NOMO-1 treated with dmso at 0.1 percent for 144 hours (cell line): ENCODE measurements at regions not wholly inside any gene's neighbourhood (a gene's known extent, or its start where the extent isn't known, plus 50 kb on each side); places are given as distances from the start of the nearest gene placed in this dataset.
"Not testable (repeated sequence)": the region's sequence is repeated elsewhere in the genome, so short reads cannot be mapped to it uniquely, and the experiment has no call there.

Experiments used
- DNase-seq: peaks from one replicate; lab custom pipeline; 2025; ENCODE audit not compliant: unreplicated experiment; lab: John Stamatoyannopoulos, UW

GRCh38 chr7:23931633-23932032, 221.6 kb downstream of the STK31 start:
- DNase-seq, result no peak

GRCh38 chr7:23938215-23938614, 228.2 kb downstream of the STK31 start:
- no peak for DNase-seq

- DNase-seq, result no peak
Measured at GRCh38 chr7:23938937-23939552, 229.0 kb downstream of the STK31 start.

GRCh38 chr7:23939747-23940146, 229.7 kb downstream of the STK31 start:
- DNase-seq, result not testable (repeated sequence)

GRCh38 chr7:23941551-23941950, 231.5 kb downstream of the STK31 start:
- no peak for DNase-seq

- no peak for DNase-seq
Measured at GRCh38 chr7:23942032-23942431, 232.0 kb downstream of the STK31 start.

GRCh38 chr7:23944131-23944530, 234.1 kb downstream of the STK31 start:
- DNase-seq, result no peak

- no peak for DNase-seq
Measured at GRCh38 chr7:23945472-23945871, 235.5 kb downstream of the STK31 start.

- DNase-seq, result no peak
Measured at GRCh38 chr7:23955145-23955544, 245.1 kb downstream of the STK31 start.

- no peak for DNase-seq
Measured at GRCh38 chr7:23955600-23956149, 245.7 kb downstream of the STK31 start.

GRCh38 chr7:23956772-23957576, 247.0 kb downstream of the STK31 start:
- DNase-seq, result no peak

GRCh38 chr7:23959821-23960220, 249.8 kb downstream of the STK31 start:
- no peak for DNase-seq

- no peak for DNase-seq
Measured at GRCh38 chr7:23960361-23960760, 250.3 kb downstream of the STK31 start.

GRCh38 chr7:23963461-23964165, 253.6 kb downstream of the STK31 start:
- DNase-seq, result no peak

GRCh38 chr7:23964715-23965114, 254.7 kb downstream of the STK31 start:
- DNase-seq, result no peak

GRCh38 chr7:23965296-23965695, 255.3 kb downstream of the STK31 start:
- DNase-seq, result no peak

GRCh38 chr7:23966941-23967340, 256.9 kb downstream of the STK31 start:
- DNase-seq, result no peak

GRCh38 chr7:23967949-23968599, 258.1 kb downstream of the STK31 start:
- DNase-seq, result no peak

- no peak for DNase-seq
Measured at GRCh38 chr7:23968791-23969190, 258.8 kb downstream of the STK31 start.

- DNase-seq, result no peak
Measured at GRCh38 chr7:23969443-23969842, 259.4 kb downstream of the STK31 start.

- DNase-seq, result no peak
Measured at GRCh38 chr7:23970193-23970592, 260.2 kb downstream of the STK31 start.
